Mucosa of stomach (tissue), 1 donor: ENCODE measurements at regions not wholly inside any gene's neighbourhood (a gene's known extent, or its start where the extent isn't known, plus 50 kb on each side); places are given as distances from the start of the nearest gene placed in this dataset.

Experiments used
- H3K27me3 ChIP-seq: one replicate; pipeline ENCODE4 v1.7.0; 2013; ENCODE audit warnings: mild to moderate bottlenecking, low read length; ENCODE audit not compliant: control insufficient read depth, insufficient read depth
- H3K36me3 ChIP-seq: one replicate; pipeline ENCODE4 v1.7.0; 2013; ENCODE audit warnings: low read length; ENCODE audit not compliant: control insufficient read depth, insufficient read depth
- H3K4me1 ChIP-seq: one replicate; pipeline ENCODE4 v1.7.0; 2013; ENCODE audit warnings: mild to moderate bottlenecking, low read length; ENCODE audit not compliant: control insufficient read depth, insufficient read depth
- H3K4me3 ChIP-seq: one replicate; pipeline ENCODE4 v1.7.0; 2013; ENCODE audit warnings: low read length
- H3K9ac ChIP-seq: one replicate; pipeline ENCODE4 v1.7.0; 2013; ENCODE audit warnings: mild to moderate bottlenecking, low read length, moderate library complexity
- H3K9me3 ChIP-seq: one replicate; pipeline ENCODE4 v1.7.0; 2013; ENCODE audit warnings: mild to moderate bottlenecking, low read length, moderate library complexity; ENCODE audit not compliant: control insufficient read depth
- donor health status: Pancreatic carcinoma.

DNA sequence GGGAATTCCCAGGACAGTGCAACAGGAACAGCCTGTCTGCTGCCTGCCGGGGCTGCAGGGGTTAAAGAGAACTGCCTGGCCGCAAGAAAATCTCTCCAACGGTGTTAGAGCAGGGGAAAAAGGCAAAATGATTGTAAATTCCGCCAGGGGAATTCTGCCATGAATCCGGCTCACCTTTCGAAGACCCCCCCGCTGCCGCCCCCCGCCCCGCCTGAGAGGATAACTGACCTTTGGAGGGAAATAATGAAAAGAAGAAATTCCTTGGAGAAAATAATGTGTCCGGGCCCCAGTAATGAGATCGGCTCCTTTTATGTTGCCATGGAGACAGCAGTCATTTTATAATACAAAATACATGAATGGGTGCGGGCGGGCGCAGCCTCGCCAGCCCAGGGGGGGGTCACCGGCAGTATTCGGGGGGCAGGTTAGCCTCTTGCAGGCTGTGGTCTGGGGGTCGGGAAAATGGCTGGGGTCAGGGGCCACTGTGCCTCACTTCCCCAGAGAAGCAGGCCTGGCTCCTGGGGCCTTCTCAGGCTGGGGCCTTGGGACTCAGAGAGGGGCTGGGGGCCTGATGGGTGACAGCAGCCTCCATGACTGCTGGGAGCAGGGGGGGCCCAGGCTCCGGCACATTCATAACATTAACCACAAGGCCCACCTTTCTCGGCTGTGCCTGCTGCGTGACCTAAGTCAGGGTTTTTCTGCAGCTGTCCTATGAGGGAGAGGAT is 228.1 kb downstream of the MN1 start:
- Histone ChIP-seq H3K4me1 (no peaks in the 10 kb centered on the region), H3K9ac (no peak overlapping the region), H3K4me3 (no peak overlapping the region), H3K36me3 (no peaks in the 10 kb centered on the region), H3K9me3 (no peaks in the 10 kb centered on the region), H3K27me3 (peaks cover 10% of the 10 kb centered on the region)

GRCh38 chr22:27574002-27574366 is 227.6 kb downstream of the MN1 start:
- Histone ChIP-seq H3K9ac (no peak overlapping the region), H3K4me3 (no peak overlapping the region), H3K9me3 (no peaks in the 10 kb centered on the region), H3K36me3 (no peaks in the 10 kb centered on the region), H3K4me1 (no peaks in the 10 kb centered on the region), H3K27me3 (peaks cover 7% of the 10 kb centered on the region)

GRCh38 chr22:27574651-27575050 is 226.9 kb downstream of the MN1 start:
- H3K9me3 ChIP-seq = no peaks in the 10 kb centered on the region

DNA sequence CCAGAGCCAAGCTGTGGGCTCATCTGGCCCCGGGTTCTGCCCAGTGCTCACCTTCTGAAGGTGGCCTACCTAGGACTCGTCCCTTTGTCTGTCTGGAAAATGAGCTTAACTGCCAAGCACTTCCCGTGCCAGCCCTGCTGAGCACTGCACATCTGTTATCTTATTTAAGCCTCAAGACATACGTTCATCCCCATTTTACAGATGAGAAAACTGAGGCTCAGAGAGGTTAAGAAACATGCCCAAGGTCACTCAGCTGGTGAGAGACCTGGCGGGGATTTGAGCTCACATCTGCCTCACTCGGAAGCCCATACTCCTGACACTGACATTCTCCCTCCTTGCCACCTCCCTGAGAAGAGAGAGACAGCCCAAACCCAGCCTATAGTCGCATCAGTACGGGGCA is 226.2 kb downstream of the MN1 start:
- Histone ChIP-seq H3K9ac (no peak overlapping the region), H3K4me3 (no peak overlapping the region), H3K36me3 (no peaks in the 10 kb centered on the region), H3K27me3 (peaks cover 4% of the 10 kb centered on the region), H3K4me1 (no peaks in the 10 kb centered on the region), H3K9me3 (no peaks in the 10 kb centered on the region)

More at GRCh38 chr22:27574651-27575050, 226.9 kb downstream of the MN1 start:
- no peak overlapping the region for H3K4me3 ChIP-seq
- no peaks in the 10 kb centered on the region for H3K36me3 ChIP-seq
- H3K27me3 ChIP-seq = peaks cover 4% of the 10 kb centered on the region
- H3K9ac ChIP-seq = no peak overlapping the region
- H3K4me1 ChIP-seq = no peaks in the 10 kb centered on the region

GRCh38 chr22:27576413-27576812 is 225.1 kb downstream of the MN1 start:
- H3K9me3 ChIP-seq = no peaks in the 10 kb centered on the region
- H3K4me3 ChIP-seq = no peak overlapping the region
- no peaks in the 10 kb centered on the region for H3K4me1 ChIP-seq
- H3K27me3 ChIP-seq = peaks cover 4% of the 10 kb centered on the region
- H3K36me3 ChIP-seq = no peaks in the 10 kb centered on the region
- no peak overlapping the region for H3K9ac ChIP-seq

DNA sequence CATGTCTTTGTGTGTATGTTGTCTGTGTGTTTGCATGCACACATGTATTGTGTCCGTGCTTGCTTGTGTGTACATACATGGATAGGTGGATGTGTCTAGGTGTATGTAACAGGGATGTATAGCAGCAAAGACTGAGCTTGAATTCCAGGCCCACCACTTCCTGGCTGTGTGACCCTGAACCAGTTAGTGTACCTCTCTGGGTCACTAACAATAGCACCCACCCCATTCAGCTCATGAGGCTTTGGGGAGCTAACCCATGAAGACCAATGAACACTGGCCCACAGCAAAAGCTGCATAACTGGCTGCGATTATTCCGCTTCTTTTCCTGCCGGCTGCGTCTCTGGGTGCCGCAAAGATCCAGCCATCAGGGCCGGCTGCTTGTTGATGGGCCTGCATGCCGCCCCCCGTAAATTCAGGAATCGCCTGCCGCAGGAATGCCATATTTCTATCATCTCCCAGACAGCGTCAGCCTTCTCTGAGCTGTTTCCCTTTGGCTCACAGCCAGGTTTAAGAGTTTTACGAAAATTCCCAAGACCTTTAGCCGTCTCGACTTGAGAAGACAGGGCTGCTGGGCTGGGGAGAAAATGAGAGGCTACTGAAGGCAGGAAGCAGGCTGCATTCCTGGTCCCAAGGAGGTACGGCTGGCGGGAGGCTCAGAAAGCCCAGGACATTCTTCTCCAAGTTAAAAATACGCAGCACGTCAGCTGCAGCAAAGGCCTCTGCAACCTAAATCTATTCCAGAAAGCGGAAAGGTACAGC is 224.6 kb downstream of the MN1 start:
- H3K9ac ChIP-seq = no peak overlapping the region
- H3K27me3 ChIP-seq = peaks cover 4% of the 10 kb centered on the region
- no peaks in the 10 kb centered on the region for H3K4me1 ChIP-seq
- no peaks in the 10 kb centered on the region for H3K36me3 ChIP-seq
- H3K4me3 ChIP-seq = no peak overlapping the region
- no peaks in the 10 kb centered on the region for H3K9me3 ChIP-seq

GRCh38 chr22:27577574-27577969 is 224.0 kb downstream of the MN1 start:
- H3K4me1 ChIP-seq = no peaks in the 10 kb centered on the region
- no peak overlapping the region for H3K9ac ChIP-seq
- H3K27me3 ChIP-seq = peaks cover 4% of the 10 kb centered on the region
- no peaks in the 10 kb centered on the region for H3K36me3 ChIP-seq
- H3K4me3 ChIP-seq = no peak overlapping the region
- H3K9me3 ChIP-seq = no peaks in the 10 kb centered on the region

DNA sequence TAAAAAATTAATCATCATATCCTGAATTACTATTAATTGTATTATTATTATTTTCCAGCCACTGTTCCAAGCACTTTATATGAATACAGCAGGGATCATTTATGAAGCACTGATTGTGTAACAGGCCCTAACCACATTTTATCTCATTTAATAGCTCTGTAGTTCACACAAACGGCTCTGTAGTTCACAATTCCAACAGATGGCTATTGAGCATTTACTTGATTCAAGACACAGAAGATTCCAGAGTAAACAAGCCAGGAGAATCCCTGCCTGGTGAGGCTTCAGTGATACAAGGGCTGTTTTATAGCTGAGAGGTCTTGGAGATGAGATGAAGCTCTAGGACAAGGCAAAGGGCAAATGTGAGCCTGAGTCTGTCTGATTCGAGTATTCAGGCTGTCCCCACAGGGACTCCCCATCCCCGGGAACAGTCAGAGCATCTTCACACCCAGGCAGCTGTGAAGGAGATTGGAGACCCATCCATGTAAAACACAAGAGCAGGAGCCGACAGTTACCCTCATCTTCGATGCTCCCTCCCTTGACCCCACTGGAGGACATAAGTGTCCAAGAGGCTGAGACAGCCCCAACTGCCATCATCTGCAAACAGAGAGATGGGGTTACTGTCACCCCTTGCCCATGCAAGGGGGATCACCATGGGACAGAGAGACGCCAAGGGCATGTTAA is 222.5 kb downstream of the MN1 start:
- Histone ChIP-seq H3K9ac (no peak overlapping the region), H3K27me3 (peaks cover 4% of the 10 kb centered on the region), H3K4me1 (no peaks in the 10 kb centered on the region), H3K9me3 (no peaks in the 10 kb centered on the region), H3K4me3 (no peak overlapping the region), H3K36me3 (no peaks in the 10 kb centered on the region)

- no peaks in the 10 kb centered on the region for H3K36me3 ChIP-seq
- H3K9ac ChIP-seq = no peak overlapping the region
- H3K9me3 ChIP-seq = no peaks in the 10 kb centered on the region
- no peaks in the 10 kb centered on the region for H3K4me1 ChIP-seq
- H3K27me3 ChIP-seq = no peaks in the 10 kb centered on the region
- H3K4me3 ChIP-seq = no peak overlapping the region
Measured at GRCh38 chr22:27580311-27580897, 221.2 kb downstream of the MN1 start.

DNA sequence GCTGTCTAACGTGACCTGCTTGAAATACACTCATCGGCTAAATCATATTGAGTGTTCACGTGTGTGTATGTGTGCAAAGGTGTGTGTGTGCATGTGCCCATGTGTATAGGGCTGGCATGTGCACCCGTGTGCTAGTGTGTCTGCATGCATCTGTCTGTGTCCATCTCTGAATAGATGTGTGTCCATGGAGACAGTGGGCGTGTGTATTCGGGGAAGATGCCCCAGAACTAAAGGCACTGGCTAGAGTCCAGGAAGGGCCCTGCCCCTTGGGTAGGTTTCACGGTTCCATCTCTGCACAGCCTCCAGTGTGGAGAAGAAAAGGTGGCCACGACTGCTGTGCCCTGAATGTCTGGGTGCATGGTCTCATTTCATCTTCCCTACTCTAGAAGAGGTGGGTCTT is 220.3 kb downstream of the MN1 start:
- H3K4me3 ChIP-seq = no peak overlapping the region
- no peaks in the 10 kb centered on the region for H3K4me1 ChIP-seq
- no peaks in the 10 kb centered on the region for H3K36me3 ChIP-seq
- no peak overlapping the region for H3K9ac ChIP-seq
- H3K9me3 ChIP-seq = no peaks in the 10 kb centered on the region
- no peaks in the 10 kb centered on the region for H3K27me3 ChIP-seq

GRCh38 chr22:27581688-27582087 is 219.9 kb downstream of the MN1 start:
- H3K36me3 ChIP-seq = no peaks in the 10 kb centered on the region
- H3K27me3 ChIP-seq = no peaks in the 10 kb centered on the region
- no peak overlapping the region for H3K9ac ChIP-seq
- no peaks in the 10 kb centered on the region for H3K4me1 ChIP-seq
- H3K4me3 ChIP-seq = no peak overlapping the region
- no peaks in the 10 kb centered on the region for H3K9me3 ChIP-seq

DNA sequence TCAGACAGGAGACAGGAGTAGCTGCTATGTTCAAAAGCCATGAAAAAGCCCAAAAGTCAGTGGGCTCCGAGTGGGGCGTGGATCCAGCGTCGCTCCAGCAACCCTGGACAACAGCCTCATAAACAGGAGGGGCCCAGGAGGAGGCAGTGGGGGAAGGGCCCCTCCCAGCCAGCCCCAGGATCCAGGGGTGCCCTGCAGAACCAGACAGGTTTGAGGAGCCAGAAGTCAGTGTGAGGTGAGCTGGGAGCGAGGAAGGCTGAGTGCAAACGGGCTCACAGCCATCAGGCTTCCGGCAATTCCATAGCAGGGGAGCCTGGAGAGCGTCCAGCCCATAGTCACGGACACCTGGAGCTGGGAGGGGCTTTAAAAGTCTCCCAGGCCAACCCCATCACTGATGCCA is 217.7 kb downstream of the MN1 start:
- Histone ChIP-seq H3K4me1 (no peaks in the 10 kb centered on the region), H3K27me3 (no peaks in the 10 kb centered on the region), H3K9ac (no peak overlapping the region), H3K9me3 (no peaks in the 10 kb centered on the region), H3K36me3 (no peaks in the 10 kb centered on the region), H3K4me3 (no peak overlapping the region)
